ENCODE measurements at regions not wholly inside any gene's neighbourhood (a gene's known extent, or its start where the extent isn't known, plus 50 kb on each side); places are given as distances from the start of the nearest gene placed in this dataset.

DNA sequence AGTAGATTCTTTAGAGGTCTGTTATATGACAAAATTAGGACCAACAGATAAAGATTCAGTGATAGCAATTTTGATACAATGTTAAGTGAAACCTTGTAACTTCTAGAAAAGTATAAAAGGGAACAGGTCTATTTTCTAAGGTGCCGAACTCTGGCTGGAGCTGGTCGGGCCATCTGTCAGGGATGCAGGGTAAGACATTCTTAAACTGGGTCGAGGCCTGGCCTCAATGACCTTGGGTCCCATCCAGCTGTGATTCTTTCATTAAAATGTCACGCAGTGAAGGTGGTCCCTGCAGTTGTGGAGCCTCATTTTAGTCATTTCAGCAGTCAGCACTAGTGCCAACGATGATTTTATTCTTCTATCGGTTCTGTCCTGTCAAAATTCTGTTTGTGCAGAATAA is 271.9 kb upstream of the SPRY2 start:
- no peak for DNase-seq (ENCODE audit: low read depth in 2 of 2)

DNA sequence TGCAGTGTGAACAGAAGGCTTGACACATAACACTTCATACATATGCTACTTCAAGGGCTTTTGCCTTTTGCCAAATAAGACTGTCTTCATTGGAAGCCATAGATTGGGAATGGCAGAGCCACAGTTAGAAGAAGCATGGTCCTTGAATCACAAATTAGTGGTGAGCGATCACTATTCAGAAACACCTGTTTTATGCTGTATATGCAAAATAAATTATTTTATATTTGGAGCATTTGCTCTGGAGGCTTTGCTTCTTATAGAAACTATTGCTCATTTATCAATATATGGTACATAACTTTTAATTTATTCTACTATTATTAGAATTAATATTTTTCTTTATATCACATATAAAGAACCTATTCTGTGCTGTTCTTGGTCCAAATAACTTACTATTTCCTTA is 270.4 kb upstream of the SPRY2 start:
- DNase-seq (ENCODE audit: low read depth in 2 of 2) = no peak

DNA sequence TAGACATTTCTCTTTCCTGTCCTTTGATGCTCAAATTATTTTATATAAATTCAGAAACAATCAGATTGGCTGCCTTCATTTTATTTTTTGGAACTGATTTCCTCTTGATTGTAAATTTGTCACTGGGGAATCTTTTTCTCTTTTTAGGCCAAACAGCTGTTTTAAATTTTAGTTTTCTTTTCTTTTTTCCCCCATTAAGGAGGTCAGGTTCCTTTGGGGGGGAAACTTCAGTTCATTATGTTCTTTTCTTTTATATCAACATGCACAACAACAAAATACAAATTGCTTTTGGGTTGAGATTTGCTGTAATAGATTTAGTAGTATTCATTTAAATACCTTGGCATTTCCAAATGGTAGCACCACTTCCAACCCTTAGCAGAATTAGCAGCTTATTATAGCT is 264.8 kb upstream of the SPRY2 start:
- DNase-seq (ENCODE audit: low read depth in 2 of 2) = no peak

DNA sequence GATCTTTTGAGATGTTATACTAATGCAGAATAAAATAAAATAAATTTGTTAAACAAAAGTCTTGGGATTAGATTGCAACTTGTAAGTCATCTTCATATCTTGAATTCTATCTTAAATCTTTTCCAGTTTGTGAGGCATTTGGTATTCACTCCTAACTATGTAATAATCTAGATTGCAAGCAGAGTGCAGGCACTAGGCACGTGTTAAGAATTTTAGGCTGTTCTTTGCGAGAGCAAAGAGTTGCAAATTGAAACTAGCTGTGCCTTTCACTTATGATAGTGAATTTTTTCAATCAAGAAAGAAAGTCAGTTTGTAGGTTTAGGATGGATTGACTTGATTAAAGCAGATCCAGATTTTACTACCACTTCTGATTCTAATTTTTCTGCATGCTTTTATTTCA is 264.1 kb upstream of the SPRY2 start:
- DNase-seq (ENCODE audit: low read depth in 2 of 2) = no peak

DNA sequence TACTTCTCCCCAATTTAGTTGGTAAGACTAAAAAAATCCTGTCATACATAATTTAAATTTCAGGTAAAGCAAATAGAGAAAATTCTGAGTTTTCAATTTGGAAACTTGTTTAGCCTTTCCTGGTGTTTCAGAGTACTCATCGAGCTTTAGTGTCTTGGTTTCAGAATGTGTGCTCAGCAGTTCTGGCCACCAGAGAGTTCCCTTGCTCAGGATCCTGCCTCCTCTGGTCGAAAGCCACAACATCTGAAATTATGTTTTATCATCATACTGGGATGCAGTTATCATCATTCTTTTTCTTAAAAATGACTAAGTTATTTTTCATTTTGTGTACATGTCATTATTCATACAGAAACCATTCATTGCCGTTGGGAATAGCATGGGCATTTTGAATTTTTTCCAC is 263.2 kb upstream of the SPRY2 start:
- no peak for DNase-seq (ENCODE audit: low read depth in 2 of 2)

DNA sequence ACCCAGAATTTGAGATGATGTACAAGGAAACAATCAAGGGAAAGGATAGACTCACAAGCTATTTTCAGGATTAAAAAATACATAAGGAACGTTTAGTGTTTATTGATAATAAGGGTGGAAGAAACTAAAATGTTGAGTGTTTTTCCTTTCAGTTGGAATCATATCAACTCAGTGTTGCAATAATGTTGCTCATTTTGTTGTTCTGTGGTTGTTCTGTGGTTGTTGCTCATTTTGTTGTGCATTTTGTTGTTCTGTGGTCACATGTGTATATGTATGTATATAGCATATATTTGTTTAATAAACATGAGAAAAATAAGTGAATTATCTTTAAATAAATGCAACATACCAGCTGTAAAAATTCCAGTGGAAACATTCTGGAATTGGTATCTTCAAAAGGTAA is 262.4 kb upstream of the SPRY2 start:
- no peak for DNase-seq (ENCODE audit: low read depth in 2 of 2)

DNA sequence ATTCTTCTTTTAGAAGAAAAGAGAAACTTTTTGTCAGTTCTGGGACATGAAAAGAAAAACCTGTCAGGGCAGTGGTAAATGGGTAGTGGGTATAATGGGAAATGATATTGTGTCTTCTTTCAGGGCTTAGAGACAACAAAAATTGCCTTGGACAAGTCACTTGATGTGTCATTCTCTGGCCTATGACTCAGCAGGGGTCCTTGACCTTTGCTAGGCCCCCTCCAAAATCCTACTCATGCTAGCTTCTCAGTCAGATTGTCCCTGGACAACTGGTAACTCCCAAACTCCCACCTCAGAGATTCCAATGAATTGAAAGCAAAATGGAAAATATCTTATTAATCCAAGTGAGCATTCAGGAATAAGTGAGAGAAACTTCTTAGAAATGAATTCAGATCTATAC is 258.8 kb upstream of the SPRY2 start:
- DNase-seq (ENCODE audit: low read depth in 2 of 2) = no peak

DNA sequence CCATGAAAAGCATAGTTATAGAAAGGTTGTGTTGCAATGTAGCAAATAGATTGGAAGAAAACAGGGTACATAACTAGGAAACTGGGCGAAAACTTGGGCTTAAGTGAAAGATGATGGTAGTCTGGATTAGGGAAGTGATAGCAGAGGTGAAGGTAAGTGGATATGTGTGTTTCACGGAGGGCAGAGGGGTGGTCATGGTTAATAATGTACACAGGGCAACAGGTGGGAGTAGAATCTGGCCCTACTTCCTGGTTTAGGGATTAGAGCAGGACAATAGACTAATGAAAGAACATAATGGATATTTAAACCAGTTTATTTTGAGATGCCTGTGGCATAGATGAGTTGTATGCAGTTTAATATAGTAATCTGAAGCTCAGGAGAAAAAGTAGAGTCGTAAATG is 257.3 kb upstream of the SPRY2 start:
- DNase-seq (ENCODE audit: low read depth in 2 of 2) = no peak

DNA sequence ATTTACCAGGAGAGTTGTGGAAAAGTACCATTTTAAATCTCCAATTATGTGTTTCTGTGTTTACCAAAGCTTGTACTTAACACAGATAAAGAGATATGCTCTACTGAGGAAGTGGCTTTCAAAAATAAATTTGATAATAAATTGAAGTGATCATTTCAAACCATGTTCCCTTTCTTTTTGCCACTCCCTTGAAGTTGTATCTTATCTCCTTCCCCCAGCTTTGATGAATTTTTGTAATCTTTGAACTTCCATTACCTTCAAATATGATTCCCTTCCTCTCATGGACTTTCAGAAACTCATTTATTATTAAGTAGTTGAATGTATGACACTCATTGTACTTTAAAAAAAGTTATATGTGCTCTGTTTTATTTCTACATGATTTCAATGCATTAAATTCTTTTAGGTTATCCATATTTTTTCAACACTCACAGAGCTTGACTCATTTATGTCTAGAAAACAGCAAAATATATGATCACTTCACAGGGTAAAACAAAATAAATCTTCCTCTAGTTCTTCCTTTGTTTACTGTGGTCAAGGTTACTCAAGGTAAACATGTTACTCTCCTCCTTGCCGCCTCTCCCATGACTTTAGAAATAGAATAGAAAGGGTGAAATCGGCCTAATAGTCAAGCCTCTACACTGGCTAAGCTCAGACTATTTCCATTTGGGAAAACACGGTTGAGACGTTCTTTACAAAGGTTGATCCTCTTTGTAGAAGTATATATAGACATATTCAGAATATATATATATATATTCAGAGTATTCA is 251.2 kb upstream of the SPRY2 start:
- no peak for DNase-seq (ENCODE audit: low read depth in 2 of 2)

DNA sequence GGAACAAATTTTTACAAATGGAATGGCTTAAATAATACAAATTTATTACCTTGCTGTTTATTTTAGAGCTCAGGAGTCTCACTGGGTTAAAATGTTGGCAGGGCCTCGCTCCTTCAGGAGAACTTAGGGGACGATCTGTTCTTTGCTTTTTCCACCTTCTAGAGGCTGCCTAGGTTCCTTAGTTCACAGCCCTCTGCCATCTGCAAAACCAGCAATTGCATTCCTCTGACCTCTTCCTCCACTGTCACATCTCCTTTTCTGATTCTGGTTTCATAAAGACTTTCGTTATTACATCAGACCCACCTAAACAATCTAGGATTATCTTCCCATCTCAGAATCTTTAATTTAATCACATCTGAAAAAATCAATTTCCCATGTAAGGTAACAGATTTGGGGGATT is 249.6 kb upstream of the SPRY2 start:
- DNase-seq (ENCODE audit: low read depth in 2 of 2) = no peak

DNA sequence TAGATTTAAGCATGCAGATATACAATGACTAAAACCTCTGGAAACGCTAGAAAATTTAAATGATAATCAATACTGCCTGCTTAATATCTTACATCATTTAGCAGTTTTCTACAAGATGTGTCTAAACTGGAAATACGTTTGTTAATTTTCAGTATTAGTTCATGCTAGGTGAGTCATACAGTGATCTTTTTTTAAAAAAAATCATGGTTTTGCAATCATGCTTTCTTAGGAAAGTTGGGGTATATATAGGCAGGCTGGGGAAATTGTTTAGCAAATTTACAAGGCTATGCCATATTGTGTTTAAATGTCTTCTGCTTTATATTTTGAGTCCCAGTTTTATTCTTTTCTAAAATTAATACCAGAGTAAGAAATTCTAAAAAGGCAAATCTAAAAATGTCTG is 245.4 kb upstream of the SPRY2 start:
- no peak for DNase-seq (ENCODE audit: low read depth in 2 of 2)

DNA sequence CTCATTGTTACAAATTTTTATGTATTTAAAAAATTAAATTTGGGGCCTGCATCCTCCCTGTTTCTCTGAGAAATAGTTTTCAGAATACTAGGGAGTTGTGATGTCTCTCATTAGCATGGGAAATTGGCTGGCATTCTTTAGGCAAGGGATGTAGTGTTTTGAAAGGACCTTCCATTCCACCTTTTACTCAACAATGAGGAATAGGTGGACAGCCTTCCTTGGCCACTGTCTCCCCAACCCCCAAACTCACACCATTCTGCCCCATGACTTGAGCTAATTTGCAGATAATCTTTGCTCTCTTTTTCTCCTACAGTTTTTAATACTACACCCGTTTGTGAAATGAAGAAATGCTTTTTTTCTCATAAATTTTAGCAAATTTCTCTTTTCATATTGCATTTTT is 244.6 kb upstream of the SPRY2 start:
- DNase-seq (ENCODE audit: low read depth in 2 of 2) = no peak

DNA sequence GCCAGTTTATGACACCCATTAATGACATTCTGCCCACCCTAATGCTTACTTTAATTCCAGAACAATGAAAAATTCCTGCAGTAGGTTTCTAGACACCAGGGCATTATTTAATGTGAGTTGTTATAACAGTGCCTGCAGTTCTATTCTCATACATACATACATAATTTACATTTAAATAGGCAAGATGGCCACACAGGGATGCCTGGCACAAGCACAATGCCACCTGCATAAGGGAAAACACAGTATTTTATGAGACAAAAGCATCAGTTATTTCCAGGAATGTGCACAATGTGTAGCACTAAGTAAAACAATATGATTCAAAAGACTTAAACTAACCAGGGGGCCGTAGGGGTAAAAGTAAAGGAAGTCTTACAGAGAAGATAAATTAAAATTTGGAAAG is 243.9 kb upstream of the SPRY2 start:
- no peak for DNase-seq (ENCODE audit: low read depth in 2 of 2)

DNA sequence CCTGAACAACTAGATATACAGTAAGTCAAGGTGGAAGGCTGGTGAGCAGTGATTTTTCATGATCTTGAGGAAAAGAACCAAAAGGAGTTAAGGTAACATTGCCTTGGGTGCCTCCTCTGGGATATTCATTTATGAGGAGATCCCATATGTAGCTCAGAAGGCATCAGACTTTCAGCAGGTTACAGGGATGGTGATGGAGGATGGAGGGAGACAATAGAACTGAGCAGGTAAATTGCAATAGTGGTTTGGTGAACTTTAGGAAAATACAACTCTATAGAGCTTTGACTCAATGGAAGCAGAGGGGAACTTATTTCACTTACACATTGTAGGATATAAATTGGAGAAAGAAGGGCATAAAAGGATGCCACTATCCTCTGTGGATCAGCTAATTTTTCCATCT is 243.4 kb upstream of the SPRY2 start:
- DNase-seq (ENCODE audit: low read depth in 2 of 2) = no peak

DNA sequence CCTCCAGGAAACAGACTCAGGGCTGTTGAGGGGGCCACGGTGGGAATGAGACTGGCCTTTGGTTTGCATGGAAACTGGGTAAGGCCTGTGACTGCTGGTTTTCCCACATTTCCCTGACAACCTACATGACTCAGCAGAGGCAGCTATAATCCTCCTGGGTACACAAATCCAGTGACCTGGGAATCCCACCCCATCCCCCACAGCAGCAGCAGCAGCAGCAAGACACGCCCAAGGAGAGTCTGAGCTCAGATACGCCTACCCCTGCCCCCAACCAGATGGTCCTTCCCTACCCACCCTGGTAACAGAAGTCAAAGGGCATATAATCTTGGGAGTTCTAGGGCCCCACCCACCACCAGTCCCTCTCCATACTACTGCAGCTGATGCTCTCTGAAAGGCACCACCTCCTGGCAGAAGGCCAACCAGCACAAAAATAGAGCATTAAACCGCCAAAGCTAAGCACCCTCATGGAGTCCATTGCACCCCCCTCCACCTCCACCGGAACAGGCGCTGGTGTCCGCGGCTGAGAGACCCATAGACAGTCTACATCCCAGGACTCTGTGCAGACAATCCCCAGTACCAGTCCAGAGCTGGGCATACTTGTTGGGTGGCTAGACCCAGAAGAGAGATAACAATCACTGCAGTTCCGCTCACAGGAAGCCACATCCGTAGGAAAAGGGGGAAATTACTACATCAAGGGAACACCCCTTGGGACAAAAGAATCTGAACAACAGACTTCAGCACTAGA is 237.2 kb upstream of the SPRY2 start:
- DNase-seq (ENCODE audit: low read depth in 2 of 2) = no peak

DNA sequence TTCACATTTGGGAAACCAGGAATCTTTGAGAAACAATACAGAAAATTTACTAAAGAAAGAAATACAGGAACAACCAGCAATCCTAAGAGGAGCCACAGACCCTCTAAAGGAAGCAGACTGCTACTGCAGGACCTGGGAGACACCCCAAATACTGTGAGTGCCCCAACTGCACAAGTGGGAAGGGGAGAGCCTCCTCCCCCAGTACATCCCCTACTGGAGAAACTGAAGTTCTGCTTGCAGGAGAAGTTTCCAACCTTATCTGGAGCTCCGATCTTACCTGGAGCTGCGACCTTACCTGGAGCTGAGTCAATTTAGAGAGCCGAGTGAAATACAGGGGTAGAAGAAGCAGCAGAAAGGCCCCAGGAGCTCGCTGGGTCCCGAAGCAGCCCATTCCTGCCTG is 236.4 kb upstream of the SPRY2 start:
- DNase-seq (ENCODE audit: low read depth in 2 of 2) = no peak

DNA sequence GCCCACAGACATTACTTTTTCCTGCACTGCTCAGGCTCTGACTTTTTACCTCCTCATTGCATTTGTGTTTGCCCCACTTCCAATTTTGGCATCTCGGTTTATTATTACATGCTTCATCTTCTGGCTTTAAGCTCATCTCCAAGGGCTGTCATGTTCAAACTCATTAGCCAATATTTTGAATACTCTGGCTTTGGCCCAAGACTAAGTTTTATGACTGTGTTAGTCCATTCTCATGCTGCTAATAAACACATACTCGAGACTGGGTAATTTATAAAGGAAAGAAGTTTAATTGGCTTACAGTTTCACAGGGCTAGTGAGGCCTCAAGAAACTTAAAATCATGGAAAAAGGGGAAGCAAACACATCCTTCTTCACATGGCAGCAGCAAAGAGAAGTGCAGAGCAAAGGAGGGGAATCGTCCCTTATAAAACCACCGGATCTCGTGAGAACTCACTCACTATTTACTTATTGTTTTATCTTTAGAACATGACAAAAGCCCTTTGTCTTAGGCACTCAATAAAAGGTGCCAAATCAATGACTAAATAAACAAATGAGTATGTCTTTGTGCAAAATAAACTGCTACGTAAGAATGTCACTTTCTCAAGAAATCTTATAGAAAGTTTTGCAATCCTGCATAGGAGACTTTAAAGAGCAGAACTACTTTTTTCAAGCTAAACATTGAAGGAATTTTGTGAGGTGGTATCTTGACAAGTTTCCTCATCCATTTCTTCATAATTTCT is 233.4 kb upstream of the SPRY2 start:
- no peak for DNase-seq (ENCODE audit: low read depth in 2 of 2)

DNA sequence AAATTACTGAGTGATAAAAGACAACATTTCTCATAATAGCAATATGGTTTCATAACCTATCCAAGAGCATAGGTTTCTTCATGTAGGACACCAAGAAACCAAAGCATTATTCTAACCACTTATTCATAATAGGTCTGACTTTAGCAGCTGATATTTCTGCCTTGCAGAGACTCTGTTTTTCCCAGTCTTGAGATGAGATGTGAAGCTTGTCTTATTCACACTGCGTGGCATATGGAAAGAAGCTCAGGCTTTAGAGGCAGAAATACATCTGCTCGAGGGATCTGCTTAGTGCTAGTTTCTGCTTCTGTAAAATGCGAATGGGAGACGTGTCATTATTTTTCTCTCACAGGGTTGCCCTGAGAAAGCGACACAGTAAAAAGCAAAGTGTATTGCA is 232.0 kb upstream of the SPRY2 start:
- DNase-seq (ENCODE audit: low read depth in 2 of 2) = no peak

DNA sequence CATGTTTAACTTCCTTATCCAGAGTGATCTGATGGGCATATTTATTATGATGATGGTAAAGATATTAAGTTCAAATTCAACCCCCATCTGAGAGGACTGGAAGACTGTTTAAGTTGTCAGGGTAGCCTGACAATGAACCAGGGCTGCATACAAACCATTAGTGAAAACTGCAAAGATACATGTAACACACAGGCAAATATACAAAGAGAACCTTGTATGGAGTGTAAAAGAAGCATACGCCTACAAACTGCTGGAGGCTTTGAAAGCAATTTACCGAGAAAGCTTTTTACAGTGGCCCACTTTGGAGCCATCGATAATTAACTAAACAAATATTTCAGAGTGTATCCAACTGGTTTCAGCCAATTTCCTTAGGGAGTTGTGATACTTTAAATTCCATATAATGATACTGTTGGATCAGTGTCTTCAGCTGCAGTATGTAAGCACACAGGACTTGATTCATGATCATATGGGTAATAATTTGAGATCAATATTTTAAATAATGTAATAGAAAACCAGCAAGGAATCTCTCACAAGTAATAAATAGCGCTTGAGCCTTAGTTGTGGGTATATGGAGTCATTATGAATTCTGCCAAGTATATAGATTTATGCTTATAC is 231.5 kb upstream of the SPRY2 start:
- DNase-seq (ENCODE audit: low read depth in 2 of 2) = no peak

DNA sequence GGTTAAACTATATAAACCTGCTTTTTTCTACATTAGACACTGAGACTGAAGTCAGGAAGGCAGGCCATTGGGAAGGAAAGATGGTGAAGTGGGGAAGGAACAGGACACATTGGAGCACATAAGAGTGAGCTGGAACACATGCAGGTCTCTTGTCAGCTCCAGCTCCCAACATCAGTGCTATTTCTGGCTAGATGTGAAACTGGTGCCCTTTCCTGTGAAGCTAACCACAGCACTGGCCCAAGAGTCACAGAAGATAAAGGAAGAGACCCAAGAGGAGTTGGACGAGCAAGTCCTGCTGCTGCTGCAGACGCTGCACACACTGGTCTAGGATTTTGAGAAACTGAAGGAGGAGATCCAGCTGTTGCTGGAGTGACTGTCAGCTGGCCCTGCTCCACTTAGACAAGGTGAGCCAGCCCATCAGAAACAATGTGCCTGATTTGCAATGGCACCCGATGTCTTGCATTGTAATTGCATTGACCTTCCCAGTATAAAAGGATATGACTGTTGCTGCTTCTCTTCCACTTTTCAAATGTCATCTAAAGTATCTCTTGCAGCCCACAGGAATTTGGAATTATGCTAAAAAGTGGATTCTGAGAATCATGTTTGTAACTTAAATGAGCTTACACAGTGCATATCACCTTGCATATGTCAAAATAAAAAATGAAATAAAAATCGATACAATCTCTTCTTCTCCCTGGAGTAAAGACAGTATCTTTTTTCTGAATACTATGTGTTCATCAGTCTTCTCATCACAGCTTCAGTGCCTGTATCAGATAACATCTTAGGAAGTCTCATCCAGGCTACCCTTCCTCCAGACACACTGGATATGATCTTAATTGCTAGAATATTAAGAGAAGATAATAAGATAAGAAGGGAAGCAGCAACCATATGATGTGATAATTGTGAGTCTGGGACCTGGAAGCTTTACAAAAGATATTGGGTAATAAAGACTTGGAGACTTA is 230.7 kb upstream of the SPRY2 start:
- no peak for DNase-seq (ENCODE audit: low read depth in 2 of 2)

DNA sequence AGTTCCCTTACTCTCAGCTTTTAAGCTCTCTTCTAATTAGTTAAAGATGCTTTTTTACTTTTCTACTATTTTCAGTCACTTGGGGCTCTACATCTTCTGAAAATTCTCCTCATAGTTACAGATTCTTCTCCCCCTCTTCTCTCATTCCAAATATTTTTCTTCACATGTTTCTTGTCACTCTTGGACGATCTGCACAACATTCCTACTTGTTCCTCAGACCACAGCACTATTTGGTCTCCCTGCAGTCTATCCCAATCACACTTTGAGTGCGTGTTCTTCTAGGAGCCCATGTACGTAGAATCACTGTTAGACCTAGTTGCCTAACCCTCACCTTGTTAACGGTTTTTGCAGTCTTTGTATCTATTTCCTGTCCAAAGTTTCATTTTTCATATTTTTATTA is 222.5 kb upstream of the SPRY2 start:
- DNase-seq (ENCODE audit: low read depth in 2 of 2) = no peak
